DMS 273 (cell line): ENCODE measurements at regions not wholly inside any gene's neighbourhood (a gene's known extent, or its start where the extent isn't known, plus 50 kb on each side); places are given as distances from the start of the nearest gene placed in this dataset.
"Not testable (repeated sequence)": the region's sequence is repeated elsewhere in the genome, so short reads cannot be mapped to it uniquely, and the experiment has no call there.

ENCODE experiments used
- DNase-seq: peaks from one replicate; lab custom pipeline; 2025; ENCODE audit not compliant: unreplicated experiment; lab: John Stamatoyannopoulos, UW

- no peak for DNase-seq
Observed at GRCh38 chr2:130251873-130252620, 53.8 kb upstream of the TUBA3E start.

GRCh38 chr2:130251535-130251872, 53.3 kb upstream of the TUBA3E start:
- DNase-seq, result peak; percentile 21

GRCh38 chr2:130248355-130248754, 50.1 kb upstream of the TUBA3E start:
- DNase-seq, result not testable (repeated sequence)
